Motor neuron (in vitro differentiated cells): ENCODE measurements at regions not wholly inside any gene's neighbourhood (a gene's known extent, or its start where the extent isn't known, plus 50 kb on each side); places are given as distances from the start of the nearest gene placed in this dataset.
"Not testable (repeated sequence)": the region's sequence is repeated elsewhere in the genome, so short reads cannot be mapped to it uniquely, and the experiment has no call there.

Source experiments
- ATAC-seq, 8 experiments: fragments of 200-7000 bp; cut with Tn5 transposase; replicated peaks in 6 of 8; 2 replicates each; pipeline ENCODE4 v1.8.0; 2021; ENCODE audit warnings: mild to moderate bottlenecking in 8 of 8, moderate library complexity in 8 of 8
- H3K27ac ChIP-seq, 2 donors: fragments of 250-450 bp; sonication (Bioruptor Pico); 2 replicates each; pipeline ENCODE4 v1.9.0; 2021; ENCODE audit warnings: antibody characterized with exemption in 2 of 2, mild to moderate bottlenecking in 2 of 2, moderate library complexity in 1 of 2
- H3K4me1 ChIP-seq, 2 donors: fragments of 250-450 bp; sonication (Bioruptor Pico); replicated peaks in 1 of 2; 2 replicates each; pipeline ENCODE4 v1.6.1; 2021; ENCODE audit warnings: antibody characterized with exemption in 2 of 2, mild to moderate bottlenecking in 2 of 2, moderate library complexity in 1 of 2
- H3K4me3 ChIP-seq, 5 donors: fragments of 250-450 bp; sonication (Bioruptor Pico); 2 replicates each; pipeline ENCODE4 v1.9.0; 2021; ENCODE audit warnings: antibody characterized with exemption in 5 of 5, mild to moderate bottlenecking in 5 of 5, moderate library complexity in 4 of 5
- WGBS, 10 experiments: fragments of 450-650 bp; shearing (Covaris generic); methylation state at CpG; one replicate each; pipeline ENCODE4 v1.0.0; 2022; 5-methylcytosine and 5-hydroxymethylcytosine counted together
- in situ Hi-C, 9 experiments: fragments of 400-800 bp; cut with MboI; loops; one replicate each; pipeline ENCODE4 v1.15.0; 2021; ENCODE audit warnings: low sequenced_read_pairs in 9 of 9, low pct_unique_long_range_greater_than_20kb in 2 of 9; ENCODE audit not compliant: unreplicated experiment in 9 of 9

- Histone ChIP-seq H3K4me3 (no peak overlapping the region), H3K4me1 (no peaks in the 10 kb centered on the region), H3K27ac (no peak overlapping the region)
- in situ Hi-C loops = no loop called here
- WGBS, 10 experiments = 30 to 71% (median 50%) methylated on average over 1 to 6 of the region's 7 CpGs; no CpG with 5 or more reads in 5 of the 10 experiments
- peak in 1 of 8 experiments; percentile 29 for ATAC-seq
Measured at GRCh38 chr10:47159361-47160260, 140.4 kb upstream of the GDF10 start.

GRCh38 chr10:47160261-47160908 lies 139.6 kb upstream of the GDF10 start:
- no peak for ATAC-seq
- H3K4me1 ChIP-seq = no peaks in the 10 kb centered on the region
- 51 to 89% (median 80%) methylated on average over 1 to 8 of the region's 9 CpGs; no CpG with 5 or more reads in 3 of the 10 experiments for WGBS, 10 experiments
- H3K4me3 ChIP-seq = no peak overlapping the region
- in situ Hi-C loops = no loop called here
- no peak overlapping the region for H3K27ac ChIP-seq

GRCh38 chr10:47160967-47161366 lies 139.0 kb upstream of the GDF10 start:
- 52 to 100% (median 81%) methylated on average over 1 to 4 of the region's 4 CpGs; no CpG with 5 or more reads in 2 of the 10 experiments for WGBS, 10 experiments
- H3K27ac ChIP-seq = no peak overlapping the region
- in situ Hi-C loops = no loop called here
- peaks cover 0 to 3% of the 10 kb centered on the region in 2 donors for H3K4me1 ChIP-seq
- H3K4me3 ChIP-seq = no peak overlapping the region
- peak in 2 of 8 experiments; percentile 15 to 22 for ATAC-seq

- in situ Hi-C loops = no loop called here
- H3K4me3 ChIP-seq = no peak overlapping the region
- no peak for ATAC-seq
- H3K27ac ChIP-seq = no peak overlapping the region
- WGBS, 10 experiments = 56 to 93% (median 89%) methylated on average over 2 to 3 of the region's 4 CpGs; no CpG with 5 or more reads in 3 of the 10 experiments
- peaks cover 0 to 4% of the 10 kb centered on the region in 2 donors for H3K4me1 ChIP-seq
Measured at GRCh38 chr10:47161465-47161864, 138.5 kb upstream of the GDF10 start.

- ATAC-seq = peak in 3 of 8 experiments; percentile 25 to 66 (median 30)
- no peak overlapping the region for H3K4me3 ChIP-seq
- WGBS, 10 experiments = 37 to 95% (median 87%) methylated on average over 1 to 9 of the region's 9 CpGs; no CpG with 5 or more reads in 3 of the 10 experiments
- in situ Hi-C loops = no loop called here
- H3K4me1 ChIP-seq = peaks cover 0 to 4% of the 10 kb centered on the region in 2 donors
- no peak overlapping the region for H3K27ac ChIP-seq
Measured at GRCh38 chr10:47164126-47164799, 135.7 kb upstream of the GDF10 start.

GRCh38 chr10:47164800-47165128 lies 135.2 kb upstream of the GDF10 start:
- in situ Hi-C loops = no loop called here
- H3K4me1 ChIP-seq = peaks cover 0 to 4% of the 10 kb centered on the region in 2 donors
- ATAC-seq = peak in 2 of 8 experiments; percentile 18 to 39
- H3K4me3 ChIP-seq = no peak overlapping the region
- H3K27ac ChIP-seq = no peak overlapping the region
- 38 to 93% (median 68%) methylated on average over 1 to 3 of the region's 3 CpGs; no CpG with 5 or more reads in 2 of the 10 experiments for WGBS, 10 experiments

- ATAC-seq = no peak
Measured at GRCh38 chr10:47165168-47165710, 134.8 kb upstream of the GDF10 start.

DNA sequence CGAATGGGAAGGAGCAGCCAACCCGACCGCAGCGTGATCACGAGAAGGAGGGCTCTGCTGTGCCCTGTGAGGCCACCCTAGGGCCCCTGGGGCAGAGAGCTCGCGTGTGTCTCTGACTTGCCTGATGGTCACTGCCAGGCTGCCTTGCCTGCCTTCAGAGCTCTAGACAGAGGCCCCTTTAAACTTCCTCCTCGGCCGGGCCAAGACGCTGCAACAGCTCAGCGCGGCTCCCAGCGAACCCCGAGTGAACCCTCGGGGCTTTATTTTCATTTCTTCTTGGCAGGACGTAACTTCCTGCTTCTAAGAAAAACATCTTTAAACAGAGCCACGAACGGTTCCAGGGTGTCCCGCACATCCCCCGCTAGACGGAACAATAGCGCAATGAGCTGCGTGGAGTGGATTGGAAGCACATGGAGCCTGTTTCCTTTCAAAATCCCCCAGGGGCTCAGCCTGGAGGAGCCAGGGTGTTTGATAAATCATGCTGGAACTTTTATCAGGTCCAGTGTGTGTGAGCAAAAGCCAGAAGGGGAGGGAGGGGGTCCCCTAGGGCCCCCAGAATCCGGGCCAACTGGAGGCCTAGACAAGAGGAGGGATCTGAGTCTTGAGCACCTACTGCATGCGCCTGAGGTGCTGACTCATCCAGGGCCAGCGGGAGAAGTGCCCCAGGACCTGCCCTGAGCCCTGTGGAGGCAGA lies 134.1 kb upstream of the GDF10 start:
- Histone ChIP-seq H3K4me3 (no peak overlapping the region), H3K4me1 (peaks cover 0 to 4% of the 10 kb centered on the region in 2 donors), H3K27ac (no peak overlapping the region)
- in situ Hi-C loops = no loop called here
- WGBS, 10 experiments = 0 to 87% (median 67%) methylated on average over 1 to 18 of the region's 26 CpGs; no CpG with 5 or more reads in 2 of the 10 experiments
- ATAC-seq = peak in 4 of 8 experiments; percentile 22 to 51 (median 36)

More at GRCh38 chr10:47165168-47165710, 134.8 kb upstream of the GDF10 start:
- WGBS, 10 experiments = 55 to 93% (median 86%) methylated on average over 2 to 5 of the region's 7 CpGs; no CpG with 5 or more reads in 5 of the 10 experiments
- peaks cover 0 to 4% of the 10 kb centered on the region in 2 donors for H3K4me1 ChIP-seq
- in situ Hi-C loops = no loop called here
- H3K27ac ChIP-seq = no peak overlapping the region
- no peak overlapping the region for H3K4me3 ChIP-seq

- no peak for ATAC-seq
- no peak overlapping the region for H3K4me3 ChIP-seq
- H3K27ac ChIP-seq = no peak overlapping the region
- in situ Hi-C loops = no loop called here
- 90 to 100% (median 95%) methylated on average over 1 to 4 of the region's 7 CpGs; no CpG with 5 or more reads in 7 of the 10 experiments for WGBS, 10 experiments
- H3K4me1 ChIP-seq = peaks cover 0 to 4% of the 10 kb centered on the region in 2 donors
Measured at GRCh38 chr10:47166405-47166777, 133.6 kb upstream of the GDF10 start.

DNA sequence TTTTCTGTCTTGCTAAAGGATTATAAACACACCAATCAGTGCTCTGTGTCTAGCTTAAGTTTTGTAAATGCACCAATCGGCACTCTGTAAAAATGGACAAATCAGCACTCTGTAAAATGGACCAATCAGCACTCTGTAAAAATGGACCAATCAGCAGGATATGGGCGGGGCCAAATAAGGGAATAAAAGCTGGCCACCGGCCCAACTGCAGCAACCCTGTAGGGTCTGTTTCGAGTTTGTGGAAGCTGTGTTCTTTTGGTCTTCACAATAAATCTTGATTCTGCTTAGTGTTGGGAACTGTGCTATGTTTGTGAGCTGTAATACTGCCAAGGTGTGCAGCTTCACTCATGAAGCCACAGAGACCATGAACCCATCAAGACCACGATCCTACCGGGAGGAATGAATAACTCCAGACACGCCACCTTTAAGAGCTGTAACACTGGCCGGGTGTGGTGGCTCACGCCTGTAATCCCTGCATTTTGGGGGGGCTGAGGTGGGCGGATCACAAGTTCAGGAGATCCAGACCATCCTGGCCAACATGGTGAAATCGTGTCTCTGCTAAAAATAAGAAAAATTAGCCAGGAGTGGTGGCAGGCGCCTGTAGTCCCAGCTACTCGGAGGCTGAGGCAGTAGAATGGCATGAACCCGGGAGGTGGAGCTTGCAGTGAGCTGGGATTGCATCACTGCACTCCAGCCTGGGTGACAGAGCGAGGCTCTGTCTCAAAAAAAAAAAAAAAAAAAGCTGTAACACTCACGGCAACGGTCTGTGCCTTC lies 133.0 kb upstream of the GDF10 start:
- WGBS, 10 experiments = 20 to 93% (median 84%) methylated on average over 1 to 15 of the region's 17 CpGs; no CpG with 5 or more reads in 1 of the 10 experiments
- H3K27ac ChIP-seq, in situ Hi-C loops, H3K4me1 ChIP-seq, H3K4me3 ChIP-seq: not testable (repeated sequence)
- ATAC-seq = peak; percentile 50 to 95 (median 73)

GRCh38 chr10:47167591-47167990 lies 132.4 kb upstream of the GDF10 start:
- ATAC-seq = peak in 4 of 8 experiments; percentile 12 to 40 (median 28)
- Histone ChIP-seq H3K27ac (no peak overlapping the region), H3K4me3 (no peak overlapping the region), H3K4me1 (peaks cover 0 to 4% of the 10 kb centered on the region in 2 donors)
- in situ Hi-C loops = no loop called here
- WGBS, 10 experiments = 43 to 100% (median 67%) methylated on average over 1 to 2 of the region's 2 CpGs; no CpG with 5 or more reads in 3 of the 10 experiments
